Fibroblast of lung (primary cell): ENCODE measurements at regions not wholly inside any gene's neighbourhood (a gene's known extent, or its start where the extent isn't known, plus 50 kb on each side); places are given as distances from the start of the nearest gene placed in this dataset.

Experiments
- DNase-seq, 2 donors: peaks; one replicate each; pipeline versions ENCODE4 v3.0.0 to v3.0.0-alpha.2; 2010; ENCODE audit warnings: low read depth in 2 of 2
- H2AFZ ChIP-seq: 2 replicates; pipeline ENCODE4 v1.5.1; 2012; ENCODE audit warnings: low read length, control low read depth, inconsistent platforms
- H3K27ac ChIP-seq: 2 replicates; pipeline ENCODE4 v1.5.1; 2011; ENCODE audit warnings: low read length, control low read depth; ENCODE audit not compliant: insufficient read depth
- H3K27me3 ChIP-seq: 2 replicates; pipeline ENCODE4 v1.5.1; 2011; ENCODE audit warnings: mild to moderate bottlenecking, low read length; ENCODE audit not compliant: control insufficient read depth, insufficient read depth
- H3K36me3 ChIP-seq: 2 replicates; pipeline ENCODE4 v1.5.1; 2011; ENCODE audit warnings: low read length; ENCODE audit not compliant: control insufficient read depth, insufficient read depth
- H3K4me1 ChIP-seq: 2 replicates; pipeline ENCODE4 v1.5.1; 2011; ENCODE audit warnings: low read length; ENCODE audit not compliant: control insufficient read depth, insufficient read depth; ENCODE audit errors: extremely low read depth
- H3K4me2 ChIP-seq: 2 replicates; pipeline ENCODE4 v1.5.1; 2011; ENCODE audit warnings: low read length, control low read depth; ENCODE audit not compliant: insufficient read depth; ENCODE audit errors: extremely low read depth
- H3K4me3 ChIP-seq, 4 experiments: fragments of 200-600 bp in 1 of 4; sonication (generic) in 1 of 4; replicated peaks in 1 of 4; 2 replicates each; pipeline ENCODE4 v1.5.1; 2011 to 2016; ENCODE audit warnings: low read length in 4 of 4, low read depth in 3 of 4, mild to moderate bottlenecking in 3 of 4, control low read depth in 2 of 4, inconsistent platforms in 1 of 4, mixed read lengths in 1 of 4; ENCODE audit not compliant: insufficient read depth in 1 of 4; ENCODE audit errors: control extremely low read depth in 1 of 4
- H3K79me2 ChIP-seq: 2 replicates; pipeline ENCODE4 v1.5.1; 2012; ENCODE audit warnings: mild to moderate bottlenecking, low read length, inconsistent platforms; ENCODE audit not compliant: control insufficient read depth, insufficient read depth
- H3K9ac ChIP-seq: 2 replicates; pipeline ENCODE4 v1.5.1; 2011; ENCODE audit warnings: mild to moderate bottlenecking, low read length, control low read depth; ENCODE audit not compliant: insufficient read depth
- H3K9me3 ChIP-seq: 2 replicates; pipeline ENCODE4 v1.5.1; 2012; ENCODE audit warnings: low read depth, low read length; ENCODE audit not compliant: control insufficient read depth, insufficient read depth
- H4K20me1 ChIP-seq: 2 replicates; pipeline ENCODE4 v1.5.1; 2011; ENCODE audit warnings: low read length; ENCODE audit not compliant: control insufficient read depth, insufficient read depth; ENCODE audit errors: extremely low read depth
- EZH2 ChIP-seq: IDR thresholded peaks from 2 replicates; pipeline ENCODE4 v1.5.1; 2012; ENCODE audit warnings: low read length, control low read depth, mild to moderate bottlenecking; ENCODE audit errors: missing control alignments
- TF ChIP-seq, protein P1 (sequence below), 2 donors: IDR thresholded peaks in 1 of 2; conservative IDR thresholded peaks in 1 of 2; 1 replicate in 1 of 2; 2 replicates in 1 of 2; pipeline ENCODE4 v1.5.1; 2011 to 2012; ENCODE audit warnings: low read length in 2 of 2, control low read depth in 1 of 2, inconsistent platforms in 1 of 2, low read depth in 1 of 2, mild to moderate bottlenecking in 1 of 2

DNA sequence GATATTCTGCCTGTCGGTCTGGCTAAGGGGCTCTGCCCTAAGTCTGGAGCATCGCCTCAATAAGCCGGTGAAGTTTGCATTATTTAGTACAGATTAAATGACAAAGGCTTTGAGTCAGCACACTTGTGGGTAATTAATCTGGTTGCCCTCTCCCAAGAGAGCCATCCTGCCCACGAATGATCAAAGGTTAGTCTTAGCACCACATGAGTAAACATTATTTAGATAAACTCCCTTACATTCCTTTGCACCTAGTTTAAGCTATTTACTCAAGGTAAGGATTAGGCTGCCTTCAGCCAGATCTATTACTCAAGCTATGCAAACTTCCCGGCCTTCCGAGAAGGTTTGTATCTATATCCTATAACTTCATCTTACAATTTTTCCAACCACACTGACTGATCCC, 572.1 kb downstream of the CHSY3 start:
- TF ChIP-seq, protein P1, sequence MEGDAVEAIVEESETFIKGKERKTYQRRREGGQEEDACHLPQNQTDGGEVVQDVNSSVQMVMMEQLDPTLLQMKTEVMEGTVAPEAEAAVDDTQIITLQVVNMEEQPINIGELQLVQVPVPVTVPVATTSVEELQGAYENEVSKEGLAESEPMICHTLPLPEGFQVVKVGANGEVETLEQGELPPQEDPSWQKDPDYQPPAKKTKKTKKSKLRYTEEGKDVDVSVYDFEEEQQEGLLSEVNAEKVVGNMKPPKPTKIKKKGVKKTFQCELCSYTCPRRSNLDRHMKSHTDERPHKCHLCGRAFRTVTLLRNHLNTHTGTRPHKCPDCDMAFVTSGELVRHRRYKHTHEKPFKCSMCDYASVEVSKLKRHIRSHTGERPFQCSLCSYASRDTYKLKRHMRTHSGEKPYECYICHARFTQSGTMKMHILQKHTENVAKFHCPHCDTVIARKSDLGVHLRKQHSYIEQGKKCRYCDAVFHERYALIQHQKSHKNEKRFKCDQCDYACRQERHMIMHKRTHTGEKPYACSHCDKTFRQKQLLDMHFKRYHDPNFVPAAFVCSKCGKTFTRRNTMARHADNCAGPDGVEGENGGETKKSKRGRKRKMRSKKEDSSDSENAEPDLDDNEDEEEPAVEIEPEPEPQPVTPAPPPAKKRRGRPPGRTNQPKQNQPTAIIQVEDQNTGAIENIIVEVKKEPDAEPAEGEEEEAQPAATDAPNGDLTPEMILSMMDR (conservative IDR thresholded peaks at IDR 0.05 in 1 of 2, IDR thresholded peaks at IDR 0.05 in 1 of 2; ENCODE audit: low read depth in 1 of 2, low read length in 2 of 2) = no peak

DNA sequence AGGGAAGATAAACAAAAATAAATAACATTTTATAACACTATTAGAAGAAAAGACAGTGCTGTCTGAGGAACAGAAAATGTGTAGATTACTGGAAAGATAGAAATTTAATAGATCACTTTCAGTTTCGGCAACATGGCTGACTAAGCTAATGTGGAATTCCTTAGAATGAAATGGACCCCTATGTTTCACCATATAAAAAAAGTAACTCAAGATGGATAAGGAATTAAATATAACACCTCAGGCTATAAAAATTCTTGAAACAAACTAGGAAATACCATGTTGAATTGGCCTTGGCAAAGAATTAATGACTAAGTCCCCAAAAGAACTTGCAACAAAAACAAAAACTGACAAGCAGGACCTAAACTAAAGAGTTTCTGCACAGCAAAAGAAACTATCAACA, 558.3 kb downstream of the CHSY3 start:
- no peak overlapping the region for H3K4me2 ChIP-seq
- TF ChIP-seq, protein P1 (conservative IDR thresholded peaks at IDR 0.05 in 1 of 2, IDR thresholded peaks at IDR 0.05 in 1 of 2; ENCODE audit: low read depth in 1 of 2, low read length in 2 of 2) = no peak
- DNase-seq = peak in 1 of 2 donors; percentile 15

More for the DNA sequence above, 572.1 kb downstream of the CHSY3 start:
- no peaks in the 10 kb centered on the region for H3K4me1 ChIP-seq
- H2AFZ ChIP-seq = no peak overlapping the region
- H3K27me3 ChIP-seq = no peaks in the 10 kb centered on the region
- H3K4me2 ChIP-seq = no peak overlapping the region
- no peaks in the 10 kb centered on the region for H3K36me3 ChIP-seq
- H3K9me3 ChIP-seq = no peaks in the 10 kb centered on the region
- no peaks in the 10 kb centered on the region for H4K20me1 ChIP-seq
- peak in 1 of 2 donors; percentile 7 for DNase-seq
- no peak overlapping the region for H3K27ac ChIP-seq
- H3K79me2 ChIP-seq = no peaks in the 10 kb centered on the region
- no peak overlapping the region for H3K4me3 ChIP-seq
- H3K9ac ChIP-seq = no peak overlapping the region

DNA sequence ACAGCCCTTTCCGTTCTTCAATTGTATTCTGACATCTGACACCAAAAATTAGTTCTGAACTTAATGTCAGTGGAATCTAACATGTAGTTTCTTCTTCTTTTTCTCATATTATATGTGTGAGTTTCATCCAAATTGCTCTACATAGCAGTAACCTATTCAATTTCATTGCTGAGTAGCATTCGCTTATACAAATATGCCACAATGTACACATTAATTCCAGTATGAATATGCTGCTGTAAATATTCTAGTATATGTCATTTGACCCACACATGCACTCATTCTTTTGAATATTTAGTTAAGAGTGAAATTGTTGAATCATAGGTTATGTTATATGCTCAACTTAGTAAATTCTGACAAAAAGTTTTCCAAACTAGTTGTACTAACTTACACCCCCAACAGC, 550.9 kb downstream of the CHSY3 start:
- Histone ChIP-seq H3K4me3 (no peak overlapping the region), H3K79me2 (no peaks in the 10 kb centered on the region), H2AFZ (no peak overlapping the region), H3K36me3 (no peaks in the 10 kb centered on the region), H3K9ac (no peak overlapping the region), H3K4me2 (no peak overlapping the region), H3K9me3 (no peaks in the 10 kb centered on the region), H3K27me3 (no peaks in the 10 kb centered on the region), H3K4me1 (no peaks in the 10 kb centered on the region), H4K20me1 (no peaks in the 10 kb centered on the region), H3K27ac (no peak overlapping the region)
- no peak for TF ChIP-seq EZH2
- TF ChIP-seq, protein P1 (conservative IDR thresholded peaks at IDR 0.05 in 1 of 2, IDR thresholded peaks at IDR 0.05 in 1 of 2; ENCODE audit: low read depth in 1 of 2, low read length in 2 of 2) = no peak
- DNase-seq = no peak

More for the DNA sequence above, 558.3 kb downstream of the CHSY3 start:
- Histone ChIP-seq H3K4me1 (no peaks in the 10 kb centered on the region), H3K9ac (no peak overlapping the region), H3K27me3 (no peaks in the 10 kb centered on the region), H3K4me3 (no peak overlapping the region), H3K27ac (no peak overlapping the region), H4K20me1 (no peaks in the 10 kb centered on the region), H3K79me2 (no peaks in the 10 kb centered on the region), H3K36me3 (no peaks in the 10 kb centered on the region), H2AFZ (no peak overlapping the region), H3K9me3 (no peaks in the 10 kb centered on the region)
